ENCODE measurements at regions not wholly inside any gene's neighbourhood (a gene's known extent, or its start where the extent isn't known, plus 50 kb on each side); places are given as distances from the start of the nearest gene placed in this dataset.

DNA sequence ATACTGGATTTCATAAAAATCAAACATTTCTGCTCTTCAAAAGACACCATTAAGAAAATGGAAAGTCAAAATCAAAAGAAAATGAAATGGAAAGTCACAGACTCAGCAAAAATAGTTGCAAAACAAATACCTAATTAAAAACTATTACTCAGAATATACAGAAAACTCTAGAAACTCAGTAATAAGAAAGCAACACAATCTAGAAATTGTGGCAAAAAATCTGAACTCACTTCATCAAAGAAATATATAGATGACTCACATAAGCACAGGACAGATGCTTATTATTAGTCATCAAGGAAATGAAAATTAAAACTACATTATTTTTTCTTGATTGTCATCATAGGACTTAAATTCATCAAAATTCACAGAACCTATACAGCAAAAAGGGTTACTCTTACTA is 430.0 kb downstream of the SHQ1 start:
- no peaks in the 10 kb centered on the region for H3K27me3 ChIP-seq (replicated peaks; ENCODE audit: insufficient read depth, low read length)
- H3K27ac ChIP-seq (ENCODE audit: low read length), result no peak overlapping the region
- no peak overlapping the region for H3K9ac ChIP-seq (ENCODE audit: low read length)
- no peaks in the 10 kb centered on the region for H3K9me3 ChIP-seq (replicated peaks; ENCODE audit: insufficient read depth, low read length)
- H3K36me3 ChIP-seq (replicated peaks; ENCODE audit: insufficient read depth, low read length), result no peaks in the 10 kb centered on the region
- H3K4me2 ChIP-seq (ENCODE audit: low read depth, low read length), result no peak overlapping the region
- no peaks in the 10 kb centered on the region for H3F3A ChIP-seq (ENCODE audit: insufficient read depth, low read length)
- H2AFZ ChIP-seq (ENCODE audit: low read length), result no peak overlapping the region
- H3K79me2 ChIP-seq (ENCODE audit: low read length), result peaks cover 99% of the 10 kb centered on the region
- TF ChIP-seq EZH2phosphoT487 (IDR thresholded peaks at IDR 0.05; ENCODE audit: low read length), result no peak
- TF ChIP-seq, protein P1, sequence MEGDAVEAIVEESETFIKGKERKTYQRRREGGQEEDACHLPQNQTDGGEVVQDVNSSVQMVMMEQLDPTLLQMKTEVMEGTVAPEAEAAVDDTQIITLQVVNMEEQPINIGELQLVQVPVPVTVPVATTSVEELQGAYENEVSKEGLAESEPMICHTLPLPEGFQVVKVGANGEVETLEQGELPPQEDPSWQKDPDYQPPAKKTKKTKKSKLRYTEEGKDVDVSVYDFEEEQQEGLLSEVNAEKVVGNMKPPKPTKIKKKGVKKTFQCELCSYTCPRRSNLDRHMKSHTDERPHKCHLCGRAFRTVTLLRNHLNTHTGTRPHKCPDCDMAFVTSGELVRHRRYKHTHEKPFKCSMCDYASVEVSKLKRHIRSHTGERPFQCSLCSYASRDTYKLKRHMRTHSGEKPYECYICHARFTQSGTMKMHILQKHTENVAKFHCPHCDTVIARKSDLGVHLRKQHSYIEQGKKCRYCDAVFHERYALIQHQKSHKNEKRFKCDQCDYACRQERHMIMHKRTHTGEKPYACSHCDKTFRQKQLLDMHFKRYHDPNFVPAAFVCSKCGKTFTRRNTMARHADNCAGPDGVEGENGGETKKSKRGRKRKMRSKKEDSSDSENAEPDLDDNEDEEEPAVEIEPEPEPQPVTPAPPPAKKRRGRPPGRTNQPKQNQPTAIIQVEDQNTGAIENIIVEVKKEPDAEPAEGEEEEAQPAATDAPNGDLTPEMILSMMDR (IDR thresholded peaks at IDR 0.05; ENCODE audit: low read length), result no peak
- no peak for TF ChIP-seq EZH2 (optimal IDR thresholded peaks at IDR 0.05; ENCODE audit: low read depth, low read length)
- H4K20me1 ChIP-seq (ENCODE audit: insufficient read depth, low read length), result no peaks in the 10 kb centered on the region; the same call in 1 of the 2 replicates
- no peaks in the 10 kb centered on the region for H3K9me2 ChIP-seq (replicated peaks; ENCODE audit: insufficient read depth, low read length)
- H3K4me3 ChIP-seq (ENCODE audit: low read length), result no peak overlapping the region
- no peak for DNase-seq
- no peaks in the 10 kb centered on the region for H3K4me1 ChIP-seq (ENCODE audit: low read length)

DNA sequence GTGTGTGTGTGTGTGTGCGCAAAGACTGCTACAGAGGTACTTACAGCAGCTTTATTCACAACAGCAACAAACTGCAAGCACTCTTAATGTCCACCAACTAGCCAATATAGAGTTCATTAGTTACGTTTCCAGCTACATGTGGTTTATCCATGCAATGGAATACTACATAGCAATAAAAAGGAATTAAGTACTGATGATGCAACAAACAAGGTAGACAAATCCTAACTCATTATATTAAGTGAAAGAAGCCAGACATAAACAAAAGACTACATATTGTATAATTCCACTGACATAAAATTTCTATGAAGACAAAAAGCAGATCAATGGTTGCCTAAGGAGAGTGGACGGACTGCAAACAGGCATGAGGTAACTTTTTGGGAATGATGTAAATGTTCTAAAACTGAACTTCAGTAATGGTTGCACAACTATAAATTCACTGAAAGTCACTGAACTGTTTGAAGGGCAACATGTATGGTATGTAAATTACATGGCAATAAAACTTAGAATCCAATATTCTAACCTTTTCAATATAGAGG is 433.7 kb downstream of the SHQ1 start:
- Histone ChIP-seq H3K27me3 (replicated peaks; ENCODE audit: insufficient read depth, low read length) (no peaks in the 10 kb centered on the region), H3K4me3 (ENCODE audit: low read length) (no peak overlapping the region), H3K36me3 (replicated peaks; ENCODE audit: insufficient read depth, low read length) (no peaks in the 10 kb centered on the region), H3K9me2 (replicated peaks; ENCODE audit: insufficient read depth, low read length) (no peaks in the 10 kb centered on the region), H2AFZ (ENCODE audit: low read length) (no peak overlapping the region), H3F3A (ENCODE audit: insufficient read depth, low read length) (no peaks in the 10 kb centered on the region), H3K4me1 (ENCODE audit: low read length) (no peaks in the 10 kb centered on the region), H3K79me2 (ENCODE audit: low read length) (peaks cover 100% of the 10 kb centered on the region), H3K27ac (ENCODE audit: low read length) (no peak overlapping the region), H3K4me2 (ENCODE audit: low read depth, low read length) (no peak overlapping the region), H3K9me3 (replicated peaks; ENCODE audit: insufficient read depth, low read length) (no peaks in the 10 kb centered on the region), H4K20me1 (ENCODE audit: insufficient read depth, low read length) (peaks cover 12% of the 10 kb centered on the region), H3K9ac (ENCODE audit: low read length) (no peak overlapping the region)
- DNase-seq, result no peak
- no peak for TF ChIP-seq EZH2phosphoT487 (IDR thresholded peaks at IDR 0.05; ENCODE audit: low read length)
- TF ChIP-seq EZH2 (optimal IDR thresholded peaks at IDR 0.05; ENCODE audit: low read depth, low read length), result no peak
- TF ChIP-seq, protein P1 (IDR thresholded peaks at IDR 0.05; ENCODE audit: low read length), result no peak

DNA sequence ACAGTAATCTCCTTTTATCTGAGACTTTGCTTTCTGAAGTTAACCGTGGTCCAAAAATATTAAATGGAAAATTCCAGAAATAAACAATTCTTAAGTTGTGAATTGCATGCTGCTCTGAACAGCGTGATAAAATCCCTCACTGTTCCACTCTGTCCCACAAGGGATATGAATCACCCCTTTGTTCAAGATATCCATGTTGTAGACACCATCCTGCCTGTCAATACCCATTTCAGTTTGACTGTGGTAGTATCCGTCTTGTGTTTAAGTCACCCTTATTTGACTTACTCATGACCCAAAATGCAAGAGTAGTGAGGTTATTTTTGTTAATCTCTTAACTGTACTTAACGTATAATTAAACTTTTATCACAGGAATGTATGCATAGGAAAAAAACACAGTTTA is 435.0 kb downstream of the SHQ1 start:
- H3F3A ChIP-seq (ENCODE audit: insufficient read depth, low read length), result no peaks in the 10 kb centered on the region
- H4K20me1 ChIP-seq (ENCODE audit: insufficient read depth, low read length), result peaks cover 12% of the 10 kb centered on the region
- no peak overlapping the region for H3K9ac ChIP-seq (ENCODE audit: low read length)
- H3K4me1 ChIP-seq (ENCODE audit: low read length), result no peaks in the 10 kb centered on the region
- no peak overlapping the region for H3K4me3 ChIP-seq (ENCODE audit: low read length)
- DNase-seq, result no peak
- H3K27ac ChIP-seq (ENCODE audit: low read length), result no peak overlapping the region
- H3K4me2 ChIP-seq (ENCODE audit: low read depth, low read length), result no peak overlapping the region
- H3K9me2 ChIP-seq (replicated peaks; ENCODE audit: insufficient read depth, low read length), result no peaks in the 10 kb centered on the region
- no peaks in the 10 kb centered on the region for H3K27me3 ChIP-seq (replicated peaks; ENCODE audit: insufficient read depth, low read length)
- H3K79me2 ChIP-seq (ENCODE audit: low read length), result peaks cover 100% of the 10 kb centered on the region
- H3K9me3 ChIP-seq (replicated peaks; ENCODE audit: insufficient read depth, low read length), result no peaks in the 10 kb centered on the region
- no peak overlapping the region for H2AFZ ChIP-seq (ENCODE audit: low read length)
- TF ChIP-seq EZH2 (optimal IDR thresholded peaks at IDR 0.05; ENCODE audit: low read depth, low read length) (no peak), EZH2phosphoT487 (IDR thresholded peaks at IDR 0.05; ENCODE audit: low read length) (no peak)
- TF ChIP-seq, protein P1 (IDR thresholded peaks at IDR 0.05; ENCODE audit: low read length), result no peak
- no peaks in the 10 kb centered on the region for H3K36me3 ChIP-seq (replicated peaks; ENCODE audit: insufficient read depth, low read length)
